ENCODE measurements at regions not wholly inside any gene's neighbourhood (a gene's known extent, or its start where the extent isn't known, plus 50 kb on each side); places are given as distances from the start of the nearest gene placed in this dataset.
"Not testable (repeated sequence)": the region's sequence is repeated elsewhere in the genome, so short reads cannot be mapped to it uniquely, and the experiment has no call there.

DNA sequence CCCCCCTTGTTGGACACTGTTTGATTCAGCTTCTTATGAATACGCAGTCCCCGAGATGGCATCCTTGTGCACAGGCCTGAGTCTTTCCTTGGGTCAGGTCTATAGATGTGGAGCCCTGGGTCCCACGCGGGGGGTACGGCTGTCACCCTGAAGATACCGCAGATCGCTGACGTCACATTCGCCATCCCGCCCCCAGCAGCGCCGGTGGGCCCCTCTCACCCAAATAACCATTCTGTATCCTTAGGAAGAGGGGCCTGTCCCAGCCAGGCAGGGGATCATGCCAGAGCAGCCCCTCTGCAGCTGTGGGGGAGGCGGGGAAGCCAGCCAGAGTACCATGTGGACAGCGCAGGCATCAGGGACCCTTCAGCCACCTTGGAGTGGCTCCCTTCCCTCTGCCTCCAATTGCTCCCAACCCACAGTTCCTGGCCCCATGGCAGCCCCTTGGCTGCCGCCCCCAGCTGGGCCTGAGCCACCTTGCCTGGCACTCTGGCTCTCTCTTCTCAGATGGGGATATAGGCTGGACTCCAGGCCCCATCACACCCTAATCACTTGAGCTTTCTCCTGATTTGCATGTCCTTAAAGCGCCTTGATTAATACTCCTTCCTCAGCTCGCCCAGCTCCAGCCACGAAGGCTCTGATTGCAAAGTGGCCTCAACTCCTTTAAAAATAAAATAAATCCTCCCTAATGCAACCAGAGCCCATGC lies 189.8 kb downstream of the C9orf50 start:
- no peak for DNase-seq

DNA sequence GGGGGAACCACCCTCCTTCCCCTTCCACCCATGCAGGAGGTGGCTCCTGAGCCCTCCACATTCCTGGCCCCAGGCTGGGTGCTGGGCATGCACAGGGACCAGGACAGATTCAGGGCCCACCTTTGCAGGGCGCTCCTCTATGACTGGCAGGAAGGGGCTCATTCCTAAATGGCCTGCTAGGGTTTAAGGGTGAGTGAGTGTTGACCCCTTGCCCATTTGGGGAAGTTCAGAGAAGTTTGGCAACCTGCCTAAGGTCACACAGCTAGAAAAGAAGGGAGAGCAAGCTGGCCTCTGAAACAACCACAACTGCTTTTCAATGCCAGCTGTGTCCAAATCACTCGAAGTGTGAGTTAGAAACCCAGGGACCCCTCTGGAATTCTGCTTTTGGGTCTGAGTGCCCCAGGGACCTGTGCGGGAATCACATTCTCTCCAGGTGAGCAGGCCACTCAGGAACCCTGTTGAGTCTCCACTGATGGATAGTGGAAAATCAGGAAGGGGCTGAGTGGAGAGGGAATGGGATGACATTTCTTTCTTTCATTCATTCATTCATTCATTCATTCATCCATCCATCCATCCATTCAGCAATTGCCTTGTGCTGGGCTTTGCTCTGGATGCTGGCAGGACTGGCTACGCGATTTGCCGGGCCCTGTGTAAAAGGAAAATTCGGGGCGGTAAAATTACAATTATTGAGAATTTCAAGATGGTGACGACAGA lies 191.9 kb downstream of the C9orf50 start:
- no peak for DNase-seq

DNA sequence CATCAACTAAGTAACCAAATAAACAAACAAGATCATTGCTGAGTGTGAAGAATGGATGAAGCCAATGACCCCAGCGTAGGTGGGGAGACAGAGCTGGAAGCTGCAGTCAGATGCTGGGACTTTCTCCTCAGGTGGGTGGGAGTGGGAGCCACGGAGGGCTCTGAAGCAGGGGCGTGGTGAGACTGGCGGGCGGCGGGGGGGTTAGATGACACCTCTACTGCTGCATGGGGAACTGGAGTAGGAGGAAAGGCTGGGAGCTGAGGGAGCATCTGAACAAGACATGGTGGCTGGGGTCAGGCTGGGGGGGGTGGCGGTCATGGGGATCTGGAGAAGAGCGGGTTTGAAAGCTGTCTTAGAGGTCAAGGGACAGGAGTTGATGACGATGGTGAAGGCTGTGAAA lies 193.8 kb downstream of the C9orf50 start:
- DNase-seq, result no peak

DNA sequence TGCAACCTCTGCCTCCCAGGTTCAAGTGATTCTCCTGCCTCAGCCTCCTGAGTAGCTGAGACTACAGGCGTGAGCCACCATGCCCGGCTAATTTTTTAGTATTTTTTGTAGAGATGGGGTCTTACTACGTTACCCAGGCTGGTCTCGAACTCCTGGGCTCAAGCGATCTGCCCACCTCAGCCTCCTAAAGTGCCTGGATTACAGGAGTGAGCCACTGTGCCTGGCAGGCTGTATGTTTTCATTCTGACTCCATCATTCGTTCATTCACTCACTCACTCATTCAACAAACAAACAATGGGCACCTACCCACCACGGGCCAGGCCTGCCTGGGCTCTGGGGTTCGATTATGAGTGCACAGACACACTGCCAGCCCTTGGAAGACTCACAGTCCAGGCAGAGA lies 197.1 kb downstream of the C9orf50 start:
- not testable (repeated sequence) for DNase-seq

DNA sequence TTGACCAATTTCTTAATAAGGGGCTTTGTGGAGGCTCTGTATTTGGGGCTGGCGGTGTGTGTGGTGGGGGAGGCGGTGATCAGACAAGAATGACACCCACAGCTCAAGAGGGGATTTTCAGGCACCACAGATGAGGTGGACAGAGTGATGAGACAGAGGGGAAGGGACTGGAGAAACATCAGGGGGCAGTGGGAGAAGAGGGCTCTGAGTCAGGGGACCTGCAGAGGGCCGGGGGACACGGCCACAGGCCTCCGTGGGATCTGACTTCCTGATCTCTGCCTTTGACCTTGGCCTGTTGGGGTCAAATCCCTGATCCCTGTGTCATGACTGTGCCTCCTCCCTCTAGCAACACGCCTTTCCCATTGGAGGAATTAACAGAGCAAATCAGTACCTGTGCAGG lies 197.7 kb downstream of the C9orf50 start:
- no peak for DNase-seq

DNA sequence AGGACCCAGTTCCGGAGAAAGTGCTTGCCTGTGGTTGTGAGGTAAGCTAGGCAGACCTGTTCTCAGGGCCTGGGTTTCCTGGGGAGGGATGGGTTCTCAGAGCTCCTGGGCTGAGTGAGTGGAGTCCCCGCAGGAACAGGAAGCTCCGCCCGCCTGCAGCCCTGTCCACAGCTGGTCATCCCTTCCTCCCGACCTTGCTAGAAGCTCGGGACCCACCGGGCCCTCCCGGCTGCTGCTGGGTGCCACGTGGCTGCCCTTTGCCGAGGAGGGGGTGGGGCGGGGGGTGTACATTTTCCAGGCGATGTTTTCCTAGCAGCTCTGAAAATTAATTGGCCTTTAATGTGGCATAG lies 198.1 kb downstream of the C9orf50 start:
- no peak for DNase-seq

DNA sequence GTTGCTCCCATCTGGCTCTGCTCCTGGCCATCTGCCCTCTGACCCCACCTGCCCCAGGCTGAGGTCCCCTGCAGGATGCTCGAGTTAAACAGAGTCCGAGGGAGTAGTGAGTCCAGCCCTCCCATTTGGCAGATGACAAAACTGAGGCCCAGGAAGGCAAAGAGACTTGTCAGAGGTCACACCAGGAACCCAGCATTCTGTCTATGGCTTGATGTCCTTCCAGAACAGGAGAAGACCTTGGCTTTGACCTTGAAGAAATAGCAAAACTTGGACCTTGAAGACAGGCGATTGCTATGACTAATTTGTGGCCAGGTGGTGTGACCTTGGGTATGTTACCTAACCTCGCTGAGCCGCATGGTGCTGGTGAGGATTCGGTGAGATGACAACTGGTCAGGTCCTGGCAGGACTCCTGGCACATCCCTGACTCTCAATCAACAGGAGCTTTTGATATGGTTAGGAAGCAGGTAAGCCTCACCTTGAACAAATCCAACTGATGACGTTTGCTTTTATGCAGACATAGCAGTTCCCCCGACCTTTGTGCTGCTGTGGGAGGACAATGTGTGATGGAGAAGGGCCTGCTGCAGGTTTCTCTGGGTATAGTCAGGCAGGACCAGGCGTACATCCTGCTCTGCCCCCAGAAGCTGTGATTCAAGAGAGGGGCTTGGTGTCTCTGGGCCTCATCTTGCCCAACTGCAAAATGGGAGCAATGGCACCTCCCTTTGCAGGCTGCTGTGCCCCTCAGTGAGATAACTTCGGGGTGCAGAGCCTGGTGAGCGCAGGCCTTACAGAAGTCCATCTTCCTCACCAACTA lies 198.7 kb downstream of the C9orf50 start:
- no peak for DNase-seq

DNA sequence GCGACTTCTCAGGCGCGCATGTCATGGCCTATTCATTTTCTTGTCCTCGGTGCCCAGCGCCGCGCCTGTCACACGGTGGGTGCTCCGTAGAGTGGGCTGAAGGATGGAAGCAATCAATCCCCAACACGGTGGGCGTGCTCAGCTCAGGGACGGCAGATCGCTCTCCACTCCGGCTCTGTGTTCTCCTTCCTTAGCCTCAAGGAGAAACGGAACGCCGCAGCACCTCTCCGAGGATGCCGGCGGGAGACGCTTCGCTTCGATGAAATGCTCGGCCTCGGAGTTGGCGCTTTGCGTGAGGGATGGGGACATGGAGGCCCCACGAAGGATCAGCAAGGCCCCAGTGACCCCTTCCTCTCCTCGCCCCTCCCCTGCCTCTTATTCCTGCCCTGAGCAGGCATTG lies 199.5 kb downstream of the C9orf50 start:
- no peak for DNase-seq

DNA sequence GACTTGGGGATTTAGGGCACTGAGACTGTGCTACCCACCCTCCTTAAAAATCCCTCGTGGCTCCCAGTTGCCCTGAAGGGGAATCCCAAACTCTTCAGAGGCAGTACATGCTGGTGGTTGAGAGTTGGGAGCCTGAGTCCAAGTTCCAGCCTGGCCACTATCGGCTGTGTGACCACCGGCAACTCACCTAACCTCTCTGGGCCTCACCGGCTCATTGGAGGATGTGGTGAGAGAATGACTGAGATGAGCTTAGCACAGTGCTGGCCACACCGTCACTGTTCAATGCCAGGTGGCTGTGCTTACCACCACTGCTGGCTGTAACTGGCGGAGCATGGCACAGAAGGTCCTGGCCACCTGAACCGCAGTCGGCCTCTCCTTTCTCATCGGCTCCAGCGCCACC lies 200.2 kb downstream of the C9orf50 start:
- DNase-seq, result no peak

DNA sequence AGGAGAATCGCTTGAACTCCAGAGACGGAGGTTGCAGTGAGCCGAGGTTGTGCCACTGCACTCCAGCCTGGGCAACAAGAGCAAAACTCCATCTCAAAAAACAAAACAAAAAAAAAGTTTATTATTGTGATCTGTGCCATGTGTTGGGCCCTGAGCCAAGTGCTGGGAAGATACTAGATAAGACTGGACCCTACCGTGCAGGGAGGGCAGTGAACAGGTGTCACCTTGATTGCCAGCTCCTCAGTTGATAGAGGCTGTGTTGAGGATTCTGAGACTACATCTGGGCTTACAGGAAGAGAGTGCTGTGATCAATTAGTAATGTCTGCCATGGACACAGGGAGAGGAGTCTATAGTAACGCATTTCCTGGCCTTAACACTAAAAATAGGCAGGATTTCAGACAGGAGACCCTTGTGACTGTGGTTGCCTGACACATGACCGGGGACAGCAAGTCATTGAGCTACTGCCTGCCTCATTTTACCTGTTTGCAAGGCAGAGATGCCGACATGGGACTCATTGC lies 201.5 kb downstream of the C9orf50 start:
- DNase-seq, result no peak

DNA sequence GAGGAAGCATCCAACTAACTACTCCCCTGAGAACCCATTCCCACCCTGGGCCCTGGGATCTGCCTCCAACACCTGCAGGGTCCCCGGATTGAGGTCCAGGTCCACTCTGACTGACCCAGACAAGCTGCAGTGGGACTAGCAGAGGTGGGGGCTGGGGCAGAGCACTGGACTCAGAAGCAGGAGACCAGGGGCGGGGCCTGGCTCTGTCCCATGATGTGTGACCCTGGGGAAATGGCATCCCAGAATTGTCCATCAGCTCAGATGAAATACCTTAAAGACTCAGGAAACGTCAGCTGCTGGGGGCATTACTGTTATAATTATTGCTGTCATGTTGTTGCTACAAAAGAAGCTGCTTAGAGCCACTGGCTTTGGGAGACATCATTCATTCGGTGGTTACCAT lies 202.4 kb downstream of the C9orf50 start:
- DNase-seq, result no peak

DNA sequence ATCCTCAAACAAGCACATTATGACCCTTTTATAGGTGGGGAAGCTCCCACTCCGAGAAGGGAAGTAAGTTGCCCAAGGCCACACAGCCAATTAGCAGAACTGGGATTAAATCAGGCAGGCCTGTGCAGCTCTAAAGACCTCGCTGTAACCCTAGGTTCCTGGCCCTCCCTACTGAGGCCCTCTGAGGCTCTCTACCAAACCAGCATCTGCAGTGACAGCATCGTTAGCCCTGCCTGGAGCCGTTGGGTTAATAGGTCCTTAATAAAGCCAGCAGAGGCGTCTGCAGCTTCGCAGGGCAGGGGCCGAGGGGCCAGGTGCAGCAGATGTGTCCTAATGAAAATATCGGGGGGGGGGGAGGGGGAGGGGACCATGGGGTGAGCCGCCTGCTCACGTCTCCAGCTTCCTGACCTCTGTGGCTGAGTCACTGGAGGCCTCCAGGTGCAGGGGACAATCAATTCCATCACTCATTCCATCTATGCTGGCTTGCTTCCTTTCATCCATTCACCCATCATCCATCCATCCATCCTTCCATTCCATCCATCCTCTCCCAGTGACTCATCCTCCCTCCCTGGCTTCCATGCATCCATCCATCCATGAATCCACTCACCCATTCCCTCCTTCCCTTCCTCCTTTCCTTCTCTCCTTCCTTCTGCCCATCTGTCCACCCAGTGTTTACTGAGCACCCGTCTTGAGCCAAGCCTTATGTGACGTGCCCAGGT lies 203.9 kb downstream of the C9orf50 start:
- DNase-seq, result no peak

DNA sequence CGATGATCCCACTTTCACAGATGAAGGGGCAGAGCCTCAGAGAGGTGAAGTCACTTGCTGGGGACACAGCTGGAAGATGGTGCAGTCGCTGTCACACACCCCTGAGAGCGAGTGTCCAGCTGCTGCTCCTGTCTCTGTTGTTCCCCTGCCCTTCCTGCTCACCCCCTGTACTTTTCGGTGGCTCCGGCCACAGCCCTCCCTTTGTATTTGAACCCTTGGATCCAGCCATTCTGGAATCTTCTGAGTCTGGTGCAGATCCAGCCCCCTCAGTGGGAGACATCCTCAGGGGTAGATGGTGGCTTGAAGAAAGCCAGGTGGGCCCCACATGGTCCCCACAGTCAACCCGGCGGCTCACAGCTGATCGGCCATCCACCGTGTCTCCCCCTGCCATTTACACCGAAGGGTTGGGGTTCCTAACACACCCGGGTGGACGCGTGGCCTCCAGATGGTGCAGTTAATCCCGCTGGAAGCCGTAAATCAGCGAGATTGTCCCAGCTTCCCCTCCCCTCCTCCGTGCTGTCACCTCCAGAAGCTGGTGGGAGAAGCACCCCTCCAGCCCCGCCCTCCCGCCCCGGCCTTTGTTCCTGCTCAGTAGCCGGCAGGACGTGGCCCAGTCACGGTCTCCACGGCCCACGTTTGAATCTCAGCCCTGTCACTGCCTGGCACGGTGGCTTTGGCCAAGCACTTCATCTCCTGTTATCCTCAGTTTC lies 204.8 kb downstream of the C9orf50 start:
- DNase-seq, result no peak

DNA sequence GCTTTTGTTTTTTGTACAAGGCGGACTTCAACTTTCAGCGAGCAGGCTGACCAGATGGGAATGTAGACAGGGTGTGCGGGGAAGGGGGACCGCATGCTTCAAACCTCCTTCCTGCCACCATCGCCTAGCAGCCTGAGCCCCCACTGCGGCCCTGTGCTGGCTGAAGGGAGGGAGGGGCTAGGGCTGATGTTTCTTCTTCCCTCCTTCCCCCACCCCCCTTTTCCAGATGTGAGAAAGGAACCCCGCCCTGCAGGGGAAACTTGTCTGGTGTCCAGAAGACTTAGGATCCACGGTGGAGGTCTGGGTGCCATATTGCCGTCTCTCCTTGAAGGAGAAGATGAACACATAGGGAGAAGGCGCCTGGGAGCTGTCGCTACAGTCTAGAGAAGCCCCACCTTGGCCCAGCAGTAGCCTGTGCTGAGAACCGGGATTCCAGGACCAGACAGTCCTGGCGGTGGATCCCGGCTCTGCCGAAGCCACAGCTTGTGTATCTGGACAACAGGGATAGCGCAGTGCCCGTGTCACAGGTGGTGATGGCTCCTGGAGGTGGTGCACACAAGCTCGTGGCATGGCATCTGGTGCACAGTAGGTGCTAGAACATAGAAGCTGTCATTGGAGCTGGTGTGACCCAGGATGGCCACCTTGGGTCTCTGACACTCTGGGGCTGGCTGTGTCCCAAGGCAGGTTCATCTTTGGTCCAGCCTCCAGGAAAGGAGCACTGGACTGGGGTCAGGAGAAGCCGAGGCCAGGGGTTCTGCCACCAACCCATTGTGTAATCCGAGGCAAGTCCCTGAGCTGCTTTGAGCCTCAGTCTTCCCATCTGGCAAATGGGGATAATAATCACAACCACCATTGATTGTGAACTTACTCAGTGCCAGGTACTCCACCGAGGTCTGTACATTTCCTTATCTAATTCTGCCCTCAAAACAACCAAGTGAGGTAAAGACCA lies 205.6 kb downstream of the C9orf50 start:
- DNase-seq, result no peak

DNA sequence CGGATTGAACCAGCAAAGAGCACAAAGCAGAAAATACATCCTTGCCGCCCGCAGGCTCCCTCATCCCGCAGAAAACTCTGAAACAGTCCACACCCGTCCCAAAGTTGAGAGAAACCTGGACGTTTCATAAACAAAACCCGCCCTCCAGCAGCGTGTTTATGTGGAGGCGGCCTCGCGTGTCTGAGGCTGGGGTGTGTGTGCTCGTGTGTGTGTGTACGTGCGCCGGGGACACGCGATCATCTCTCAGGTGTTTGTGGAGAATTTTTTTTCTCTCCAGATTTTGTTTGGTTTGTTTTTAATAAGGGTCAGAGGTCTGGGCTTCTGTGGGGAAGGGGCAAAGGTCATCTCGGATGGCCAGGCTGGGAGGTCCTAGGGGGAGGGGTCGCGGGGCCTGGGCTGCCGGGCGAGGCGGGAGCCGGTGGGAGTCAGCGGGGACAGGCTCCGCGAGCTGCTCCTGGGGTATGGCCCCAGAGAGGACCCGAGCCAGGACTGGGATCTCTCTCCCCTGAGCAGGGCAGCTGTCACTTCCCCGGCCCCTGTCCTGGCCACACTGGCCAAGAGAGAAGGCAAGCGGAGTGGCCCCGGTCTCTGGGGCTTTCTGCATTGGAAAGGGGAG lies 206.4 kb downstream of the C9orf50 start:
- DNase-seq, result peak; percentile 25

DNA sequence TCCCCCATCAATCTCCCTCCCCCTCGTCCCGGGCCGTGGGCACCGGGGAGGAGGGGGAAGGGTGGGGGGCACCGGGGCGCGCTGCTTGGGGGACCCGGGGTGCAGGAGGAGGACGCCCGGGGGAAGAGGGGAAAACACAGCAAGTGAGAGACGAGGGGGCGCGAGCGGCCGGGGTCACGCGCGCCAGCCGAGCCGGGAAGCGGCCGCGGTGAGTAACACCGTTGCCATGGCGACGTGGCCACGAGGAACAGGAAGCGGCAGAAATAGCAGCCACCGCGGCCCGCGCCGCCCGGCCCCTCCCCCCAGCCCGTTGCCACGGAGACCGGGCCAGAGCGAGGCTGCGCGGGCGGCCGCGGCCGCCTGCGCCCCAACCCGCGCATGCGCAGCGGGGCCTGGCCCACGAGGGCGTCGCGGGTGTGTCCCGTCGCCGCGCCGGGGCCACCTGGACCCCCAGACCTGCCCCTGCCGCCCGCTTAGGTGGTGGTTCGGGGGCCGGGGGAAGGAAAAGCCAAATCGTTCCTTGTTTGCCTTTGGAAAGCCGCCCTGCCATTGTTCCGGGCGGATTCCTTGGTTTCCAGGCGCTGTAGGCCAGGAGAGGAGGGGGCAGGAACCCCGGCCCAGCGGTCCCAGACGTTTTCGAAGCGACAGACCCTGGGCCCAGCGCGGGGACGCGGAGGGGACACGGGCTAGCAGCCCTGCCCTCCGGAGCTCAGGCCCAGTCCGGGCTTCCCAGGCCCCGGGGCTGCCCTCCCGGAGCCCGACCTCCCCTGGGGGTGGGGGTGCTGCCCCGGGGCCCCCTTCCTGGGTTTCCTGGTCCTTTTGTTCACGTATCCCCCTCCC lies 207.1 kb downstream of the C9orf50 start:
- peak; percentile 100 for DNase-seq

DNA sequence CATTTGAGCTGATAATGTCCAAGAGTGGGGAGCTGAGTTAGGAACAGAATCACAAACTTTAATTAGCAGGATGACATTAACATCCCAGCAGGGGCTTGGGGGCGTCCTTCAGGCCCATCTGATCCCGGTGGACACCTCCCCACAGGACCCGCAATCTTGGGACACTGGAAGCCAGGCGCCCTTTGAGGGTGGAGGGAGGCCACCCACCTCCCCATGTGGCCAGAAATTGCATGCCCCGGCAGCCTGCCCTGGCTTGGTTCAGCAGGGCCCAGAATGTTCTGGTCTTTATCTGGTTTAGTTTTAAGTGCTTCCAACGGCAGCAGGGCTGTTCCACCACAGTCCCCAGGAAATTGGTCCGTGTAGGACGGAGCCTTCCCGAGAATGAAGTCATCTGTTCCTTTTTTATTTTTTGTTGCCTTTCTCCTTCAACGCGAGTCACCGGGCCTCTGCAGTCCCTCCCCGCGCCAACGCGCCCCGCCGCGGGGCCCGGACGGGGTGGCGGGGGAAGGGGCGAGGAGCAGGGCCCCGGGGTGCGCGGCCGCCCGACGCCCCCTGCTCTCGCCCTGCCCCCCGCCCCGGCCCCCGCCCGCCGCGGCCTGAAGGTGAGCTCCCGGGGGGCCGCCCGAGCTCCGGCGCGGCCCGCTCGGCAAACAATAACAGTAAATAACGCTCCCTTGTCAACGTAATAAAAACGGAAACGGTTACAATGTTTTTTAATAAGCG lies 207.9 kb downstream of the C9orf50 start:
- DNase-seq, result peak; percentile 40

DNA sequence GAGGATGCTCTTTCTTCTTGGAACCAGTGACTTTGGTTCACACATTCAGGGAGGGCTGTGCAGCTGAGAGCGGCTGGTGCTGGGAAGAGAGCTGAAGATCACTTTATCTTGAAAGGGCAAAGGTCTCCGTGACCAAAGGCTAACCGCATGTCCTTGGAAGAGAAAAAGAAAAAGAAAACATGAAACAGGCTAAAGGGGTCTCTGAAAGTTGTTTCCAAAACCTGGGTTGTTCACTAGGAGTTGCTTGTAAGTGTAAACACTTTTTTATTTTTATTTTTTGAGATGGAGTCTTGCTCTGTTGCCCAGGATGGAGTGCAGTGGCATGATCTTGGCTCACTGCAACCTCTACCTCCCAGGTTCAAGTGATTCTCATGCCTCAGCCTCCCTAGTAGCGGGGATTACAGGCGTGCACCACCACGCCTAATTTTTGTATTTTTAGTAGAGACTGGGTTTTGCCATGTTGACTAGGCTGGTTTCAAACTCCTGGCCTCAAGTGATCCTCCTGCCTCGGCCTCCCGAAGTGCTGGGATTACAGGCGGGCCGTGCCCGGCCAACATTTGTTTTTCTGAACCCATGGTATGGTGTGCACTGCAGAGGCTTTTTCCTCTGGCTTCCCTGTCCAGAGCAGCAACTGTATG lies 208.6 kb downstream of the C9orf50 start:
- not testable (repeated sequence) for DNase-seq

All from stimulated activated CD4-positive, alpha-beta T cell treated with anti-CD3 and anti-CD28 coated beads, Interleukin-12 subunit alpha, Interleukin-12 subunit beta, amount 100 ng/mL, for 4 hours (primary cell).